ENCODE measurements at regions not wholly inside any gene's neighbourhood (a gene's known extent, or its start where the extent isn't known, plus 50 kb on each side); places are given as distances from the start of the nearest gene placed in this dataset.

GRCh38 chr2:41432459-41432858, 615.4 kb upstream of the PKDCC start:
- no peak for TF ChIP-seq SUZ12 (IDR thresholded peaks at IDR 0.05; ENCODE audit: extremely low read depth, insufficient read depth, insufficient read length)
- TF ChIP-seq ZNF274 (IDR thresholded peaks at IDR 0.05; ENCODE audit: low read depth, low read length), result no peak
- no peak for TF ChIP-seq YY1 (IDR thresholded peaks at IDR 0.05; ENCODE audit: insufficient read depth, insufficient read length)

All from NT2/D1 (cell line).